Prostate gland (tissue), 2 donors: ENCODE measurements at regions not wholly inside any gene's neighbourhood (a gene's known extent, or its start where the extent isn't known, plus 50 kb on each side); places are given as distances from the start of the nearest gene placed in this dataset.

ENCODE experiments used
- DNase-seq: peaks from one replicate; pipeline ENCODE4 v3.0.0-alpha.2; 2019; ENCODE audit warnings: low spot score
- H3K27ac ChIP-seq, 2 donors: fragments of 200-600 bp; sonication (generic); 2 replicates each; pipeline ENCODE4 v1.5.1; 2017 to 2019
- H3K27me3 ChIP-seq: fragments of 200-600 bp; sonication (generic); replicated peaks from 2 replicates; pipeline ENCODE4 v1.5.1; 2019; ENCODE audit not compliant: insufficient read depth
- H3K36me3 ChIP-seq, 2 donors: fragments of 200-600 bp; sonication (generic); 1 replicate in 1 of 2; 2 replicates in 1 of 2; pipeline versions ENCODE4 v1.5.1 to v1.8.1; 2017 to 2019
- H3K4me1 ChIP-seq: fragments of 200-600 bp; sonication (generic); replicated peaks from 2 replicates; pipeline ENCODE4 v1.5.1; 2019
- H3K4me3 ChIP-seq, 2 donors: fragments of 200-600 bp; sonication (generic); 2 replicates each; pipeline ENCODE4 v1.5.1; 2017 to 2019
- H3K9me3 ChIP-seq: fragments of 200-600 bp; sonication (generic); 2 replicates; pipeline ENCODE4 v1.5.1; 2017
- CTCF ChIP-seq, 4 experiments: fragments of 200-600 bp in 2 of 4; fragments of 450-650 bp in 2 of 4; sonication (generic) in 2 of 4; IDR thresholded peaks; 1 replicate in 3 of 4; 2 replicates in 1 of 4; pipeline ENCODE4 v1.5.1; 2016 to 2019; ENCODE audit warnings: antibody characterized with exemption in 4 of 4, mild to moderate bottlenecking in 2 of 4, moderate library complexity in 2 of 4
- POLR2A ChIP-seq: fragments of 450-650 bp; IDR thresholded peaks from one replicate; pipeline ENCODE4 v1.6.1; 2016; ENCODE audit warnings: antibody characterized with exemption, mild to moderate bottlenecking
- POLR2AphosphoS5 ChIP-seq: sonication (generic); formaldehyde crosslinking; IDR thresholded peaks from one replicate; pipeline ENCODE4 v1.6.1; 2017; ENCODE audit warnings: antibody characterized with exemption
- WGBS: methylation state at CpG from one replicate; pipeline ENCODE4 v1.1.5; 2018; 5-methylcytosine and 5-hydroxymethylcytosine counted together
- intact Hi-C: fragments of 100-400 bp; cut with DNase I; formaldehyde crosslinking; loops from one replicate; pipeline ENCODE4 v1.14.2; 2022

GRCh38 chr16:86923656-86924055, 345.3 kb downstream of the FOXL1 start:
- 78% methylated on average over 4 of the region's 4 CpGs for WGBS
- H3K9me3 ChIP-seq = no peaks in the 10 kb centered on the region
- no peak for DNase-seq
- intact Hi-C loops = no loop called here
- no peak overlapping the region for H3K27ac ChIP-seq
- H3K4me3 ChIP-seq = no peak overlapping the region
- no peaks in the 10 kb centered on the region for H3K36me3 ChIP-seq
- H3K27me3 ChIP-seq = peaks cover 21% of the 10 kb centered on the region
- TF ChIP-seq POLR2A (no peak), CTCF (IDR thresholded peaks at IDR 0.05) (no peak), POLR2AphosphoS5 (no peak)
- no peaks in the 10 kb centered on the region for H3K4me1 ChIP-seq

GRCh38 chr16:86924537-86924936, 346.2 kb downstream of the FOXL1 start:
- Histone ChIP-seq H3K9me3 (no peaks in the 10 kb centered on the region), H3K36me3 (no peaks in the 10 kb centered on the region), H3K4me3 (no peak overlapping the region), H3K27me3 (peaks cover 21% of the 10 kb centered on the region), H3K4me1 (no peaks in the 10 kb centered on the region), H3K27ac (no peak overlapping the region)
- intact Hi-C loops = no loop called here
- WGBS = 80% methylated on average over 6 of the region's 6 CpGs
- no peak for DNase-seq
- TF ChIP-seq CTCF (IDR thresholded peaks at IDR 0.05) (no peak), POLR2AphosphoS5 (no peak), POLR2A (no peak)

GRCh38 chr16:86925067-86925791, 346.9 kb downstream of the FOXL1 start:
- peaks cover 18% of the 10 kb centered on the region for H3K27me3 ChIP-seq

GRCh38 chr16:86926181-86927094, 348.1 kb downstream of the FOXL1 start:
- DNase-seq = no peak

More at GRCh38 chr16:86925067-86925791, 346.9 kb downstream of the FOXL1 start:
- Histone ChIP-seq H3K4me1 (no peaks in the 10 kb centered on the region), H3K36me3 (no peaks in the 10 kb centered on the region), H3K9me3 (no peaks in the 10 kb centered on the region), H3K4me3 (no peak overlapping the region), H3K27ac (no peak overlapping the region)
- DNase-seq = no peak
- WGBS = 28% methylated on average over 18 of the region's 18 CpGs
- intact Hi-C loops = no loop called here
- no peak for TF ChIP-seq CTCF (IDR thresholded peaks at IDR 0.05)
- TF ChIP-seq POLR2A = no peak
- TF ChIP-seq POLR2AphosphoS5 = no peak

More at GRCh38 chr16:86926181-86927094, 348.1 kb downstream of the FOXL1 start:
- Histone ChIP-seq H3K27me3 (peaks cover 18% of the 10 kb centered on the region), H3K9me3 (no peaks in the 10 kb centered on the region), H3K4me3 (no peak overlapping the region), H3K27ac (no peak overlapping the region), H3K4me1 (no peaks in the 10 kb centered on the region), H3K36me3 (no peaks in the 10 kb centered on the region)
- WGBS = 86% methylated on average over 30 of the region's 30 CpGs
- intact Hi-C loops = no loop called here
- no peak for TF ChIP-seq POLR2AphosphoS5
- no peak for TF ChIP-seq CTCF (IDR thresholded peaks at IDR 0.05)
- no peak for TF ChIP-seq POLR2A
